HG03060 (cell line): ENCODE measurements at regions not wholly inside any gene's neighbourhood (a gene's known extent, or its start where the extent isn't known, plus 50 kb on each side); places are given as distances from the start of the nearest gene placed in this dataset.

ENCODE experiments used
- ATAC-seq: cut with Tn5 transposase; IDR thresholded peaks from one replicate; pipeline ENCODE4 v1.9.1; 2021; ENCODE audit warnings: low read depth, moderate number of reproducible peaks; ENCODE audit not compliant: unreplicated experiment

GRCh38 chr1:59104191-59104760 lies 192.6 kb upstream of the FGGY start:
- no peak for ATAC-seq

DNA sequence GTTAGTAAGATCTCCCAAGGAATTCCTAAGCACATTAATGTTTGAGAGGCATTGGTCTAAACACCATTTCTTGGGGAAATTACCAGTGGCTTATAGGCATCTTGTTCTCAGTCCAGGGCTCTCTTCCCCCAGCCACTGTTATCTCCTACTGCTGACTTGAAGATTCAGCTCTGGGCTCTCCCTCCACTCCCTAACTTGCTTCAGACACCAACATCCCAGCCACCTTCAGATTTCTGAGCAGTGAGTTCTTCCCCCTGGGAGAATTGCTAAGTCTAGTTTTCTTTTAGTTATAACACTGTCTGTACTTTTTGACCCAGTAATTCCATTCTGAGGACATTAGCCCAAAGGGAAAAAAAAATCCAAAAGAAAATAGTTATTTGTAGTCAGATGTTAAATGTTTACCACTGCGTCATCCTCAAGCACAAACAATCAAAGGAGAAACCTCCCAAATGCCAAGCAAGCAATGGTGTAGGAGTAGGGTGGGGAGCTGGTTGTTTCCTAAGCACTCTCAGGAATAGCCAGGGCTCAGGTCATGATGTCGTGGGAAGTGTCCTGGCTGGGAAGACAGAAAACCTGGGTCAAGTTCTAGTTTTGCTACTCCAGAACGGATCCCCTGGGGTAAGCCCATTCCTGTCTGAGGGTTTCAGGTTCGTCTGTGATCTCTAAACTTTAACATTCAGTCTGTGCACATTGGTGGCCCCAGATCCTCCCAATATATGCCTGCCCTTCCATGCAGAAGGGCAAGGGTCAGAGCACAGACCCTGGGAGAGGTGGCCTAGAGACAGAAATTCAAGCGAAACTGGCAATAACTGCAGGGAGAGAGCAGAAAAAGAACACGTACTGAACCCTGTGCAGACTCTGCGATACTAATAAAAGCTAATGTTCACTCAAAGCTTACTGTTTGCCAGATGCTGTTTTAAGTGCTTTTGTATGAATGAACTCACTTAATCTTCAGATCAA lies 191.1 kb upstream of the FGGY start:
- no peak for ATAC-seq

DNA sequence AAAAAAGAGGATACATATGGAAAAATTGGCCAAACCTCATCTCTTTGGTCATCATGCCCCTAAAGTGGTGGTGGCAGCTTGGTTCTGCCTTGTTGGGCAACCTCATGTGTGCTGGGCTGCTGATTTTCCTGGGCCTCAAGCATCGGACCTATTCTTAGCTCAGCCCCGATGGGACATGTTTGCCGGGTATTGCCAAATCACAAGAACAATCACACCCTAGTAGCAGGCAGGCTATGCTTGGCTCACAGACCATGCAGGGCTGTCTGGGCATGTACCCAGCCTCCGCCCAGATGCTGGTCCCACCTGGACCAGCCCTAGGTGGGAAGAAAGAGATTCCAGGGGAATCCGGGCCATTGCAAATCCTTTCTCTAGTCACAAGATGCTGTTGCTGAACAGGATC lies 189.4 kb upstream of the FGGY start:
- ATAC-seq = no peak

GRCh38 chr1:59107916-59108315 lies 189.0 kb upstream of the FGGY start:
- ATAC-seq = no peak

- no peak for ATAC-seq
These were observed 188.2 kb upstream of the FGGY start for GRCh38 chr1:59108481-59109317.

- no peak for ATAC-seq
These were observed 186.6 kb upstream of the FGGY start for GRCh38 chr1:59110271-59110670.

GRCh38 chr1:59113876-59114457 lies 182.9 kb upstream of the FGGY start:
- ATAC-seq = no peak

DNA sequence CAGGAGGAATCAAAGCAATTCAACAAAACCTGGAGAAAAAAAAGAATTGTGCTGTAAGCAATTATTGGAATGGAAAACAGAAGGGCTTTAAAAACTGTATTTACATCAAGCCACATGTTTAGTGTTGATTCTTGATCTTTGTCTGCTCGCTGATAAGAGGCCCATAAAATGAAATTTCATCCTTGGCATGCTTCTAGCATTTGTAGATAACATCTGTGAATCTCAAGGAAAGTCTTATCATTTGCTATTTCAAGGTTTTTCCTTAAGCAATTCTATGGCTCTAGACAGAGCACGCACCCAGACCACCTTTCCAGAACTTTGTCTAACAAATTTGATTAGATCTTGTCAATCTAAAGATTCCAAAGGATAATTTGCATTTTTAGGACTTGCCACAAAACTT lies 181.0 kb upstream of the FGGY start:
- no peak for ATAC-seq

- ATAC-seq = no peak
These were observed 179.9 kb upstream of the FGGY start for GRCh38 chr1:59116920-59117542.

- ATAC-seq = no peak
These were observed 174.4 kb upstream of the FGGY start for GRCh38 chr1:59122527-59122926.

DNA sequence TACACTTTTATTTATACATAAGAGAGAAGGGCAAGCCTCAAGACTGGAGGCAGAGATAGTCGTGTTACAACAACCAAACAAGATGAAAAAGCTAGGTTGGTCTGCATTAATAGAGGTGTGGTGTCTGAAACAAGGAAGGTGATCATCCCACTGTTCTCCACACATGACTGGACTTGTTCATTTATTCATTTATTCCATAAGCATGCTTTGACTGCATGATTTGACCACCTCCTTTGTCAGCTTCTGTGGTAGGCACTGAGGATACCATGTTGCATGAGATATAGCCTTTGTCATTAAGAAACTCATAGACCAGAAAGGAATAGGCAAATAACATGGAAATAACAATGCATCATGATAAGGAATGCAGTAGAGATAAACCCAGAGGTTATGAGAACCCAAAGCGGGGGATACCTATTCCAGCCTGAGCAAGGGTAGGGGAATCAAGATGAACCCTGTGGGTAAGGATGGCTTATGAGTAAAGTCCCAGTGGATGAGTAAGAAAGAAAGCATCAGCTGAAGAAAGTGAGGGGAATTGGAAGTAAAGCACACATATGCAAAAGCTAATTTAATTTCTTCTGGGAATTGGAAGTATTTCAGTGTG lies 173.7 kb upstream of the FGGY start:
- no peak for ATAC-seq

DNA sequence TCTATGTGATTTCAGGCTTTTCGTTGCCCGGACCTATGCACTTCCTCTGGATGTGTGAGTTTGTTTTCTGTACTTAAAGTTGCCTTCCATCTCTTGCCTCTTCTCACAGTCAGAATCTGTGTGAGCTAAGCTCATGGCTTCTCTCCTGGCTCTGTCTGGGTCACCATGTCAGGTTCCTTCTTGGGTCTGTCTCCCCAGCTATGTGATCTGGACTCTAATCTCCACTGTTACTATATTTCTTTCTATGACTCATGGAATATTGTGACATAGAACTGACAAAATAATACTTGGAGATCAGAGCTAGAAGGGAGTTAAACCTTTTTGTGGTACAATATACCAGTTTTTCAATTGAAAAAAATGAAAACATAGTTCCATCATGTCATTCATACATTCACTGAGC lies 172.7 kb upstream of the FGGY start:
- no peak for ATAC-seq

DNA sequence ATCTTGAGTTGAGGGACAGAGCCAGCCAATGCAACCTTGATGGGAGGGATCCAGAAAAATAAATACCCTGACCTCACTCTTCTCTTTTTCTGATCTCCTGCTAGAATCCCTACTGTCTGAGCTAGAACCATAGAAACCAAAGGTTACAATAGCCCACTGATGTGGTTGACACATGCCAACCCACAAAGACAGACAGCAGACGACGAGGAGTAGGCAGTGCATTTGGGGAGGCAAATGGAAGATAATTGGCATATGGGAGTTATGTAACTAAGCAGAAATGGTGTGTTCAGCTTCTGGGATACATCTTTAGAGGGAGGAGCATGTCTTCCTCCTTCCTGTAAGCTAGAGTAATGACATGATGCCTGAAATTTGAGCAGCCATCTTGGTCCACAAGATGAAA lies 171.7 kb upstream of the FGGY start:
- ATAC-seq = no peak

- ATAC-seq = no peak
These were observed 171.1 kb upstream of the FGGY start for GRCh38 chr1:59125676-59126320.

- no peak for ATAC-seq
These were observed 170.5 kb upstream of the FGGY start for GRCh38 chr1:59126366-59126765.

- no peak for ATAC-seq
These were observed 168.6 kb upstream of the FGGY start for GRCh38 chr1:59128239-59128736.

- no peak for ATAC-seq
These were observed 168.1 kb upstream of the FGGY start for GRCh38 chr1:59128784-59129227.

GRCh38 chr1:59132295-59132694 lies 164.6 kb upstream of the FGGY start:
- ATAC-seq = no peak

GRCh38 chr1:59133997-59134396 lies 162.9 kb upstream of the FGGY start:
- no peak for ATAC-seq
